Myocyte (in vitro differentiated cells): ENCODE measurements at regions not wholly inside any gene's neighbourhood (a gene's known extent, or its start where the extent isn't known, plus 50 kb on each side); places are given as distances from the start of the nearest gene placed in this dataset.
A peak's percentile ranks its signal among the peaks of the same experiment; 100 is the strongest.
"Not testable (repeated sequence)": the region's sequence is repeated elsewhere in the genome, so short reads cannot be mapped to it uniquely, and the experiment has no call there.

ENCODE experiments used
- DNase-seq: peaks from one replicate; pipeline ENCODE4 v3.0.0-alpha.2; 2012; ENCODE audit warnings: low read depth

DNA sequence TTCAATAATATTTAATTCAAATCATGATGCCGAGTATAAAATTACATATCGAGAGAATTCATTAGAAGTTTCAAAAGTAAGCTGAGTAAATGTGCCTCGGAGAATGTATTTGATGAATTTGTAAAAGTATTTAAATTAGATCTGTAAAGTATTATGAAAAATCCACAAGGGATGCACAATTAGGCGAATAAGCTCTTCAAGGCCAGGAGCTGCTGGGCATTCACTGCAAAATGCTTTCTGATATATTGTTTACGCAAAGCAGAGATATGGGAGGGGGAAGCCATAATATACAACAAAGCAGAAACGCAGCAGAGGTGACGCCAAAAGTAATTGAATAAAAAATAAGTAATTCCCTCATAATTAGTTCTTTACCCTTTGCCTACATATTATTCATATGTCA is 1121.5 kb upstream of the TENM3 start:
- DNase-seq = no peak

DNA sequence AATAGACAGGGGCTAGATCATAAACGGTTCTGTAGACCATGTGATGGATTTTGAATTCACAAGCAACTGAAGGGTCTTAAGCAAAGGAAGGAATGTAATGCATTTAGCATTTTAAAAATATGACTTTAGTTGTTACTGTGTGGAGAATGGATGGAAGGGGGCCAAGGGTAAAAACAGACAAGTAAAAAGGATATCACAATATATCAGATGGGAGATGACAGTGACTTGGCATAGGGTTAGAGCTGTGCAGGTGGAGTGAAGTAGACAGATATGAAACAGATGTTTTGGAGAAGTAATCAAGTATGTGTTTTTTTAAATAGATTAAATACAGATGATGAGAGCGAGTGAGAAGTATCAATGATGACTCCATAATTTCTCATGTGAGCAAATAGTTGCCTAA is 1116.0 kb upstream of the TENM3 start:
- no peak for DNase-seq

DNA sequence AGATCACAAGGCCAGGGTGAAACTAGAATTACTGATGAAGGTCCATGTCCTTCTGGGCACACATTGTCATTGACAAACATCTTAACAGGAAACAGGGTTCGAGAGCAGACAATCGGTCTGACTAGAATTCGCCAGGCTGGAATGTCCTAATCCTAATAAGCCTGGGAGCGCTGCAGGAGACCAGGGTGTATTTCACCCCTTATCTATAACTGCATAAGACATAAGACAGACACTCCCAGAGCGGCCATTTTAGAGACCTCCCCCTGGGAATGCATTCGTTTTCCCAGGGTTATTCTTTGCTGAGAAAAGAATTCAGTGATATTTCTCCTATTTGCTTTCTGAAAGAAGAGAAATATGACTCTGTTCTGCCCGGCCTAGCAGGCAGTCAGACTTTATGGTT is 1112.9 kb upstream of the TENM3 start:
- DNase-seq = not testable (repeated sequence)

DNA sequence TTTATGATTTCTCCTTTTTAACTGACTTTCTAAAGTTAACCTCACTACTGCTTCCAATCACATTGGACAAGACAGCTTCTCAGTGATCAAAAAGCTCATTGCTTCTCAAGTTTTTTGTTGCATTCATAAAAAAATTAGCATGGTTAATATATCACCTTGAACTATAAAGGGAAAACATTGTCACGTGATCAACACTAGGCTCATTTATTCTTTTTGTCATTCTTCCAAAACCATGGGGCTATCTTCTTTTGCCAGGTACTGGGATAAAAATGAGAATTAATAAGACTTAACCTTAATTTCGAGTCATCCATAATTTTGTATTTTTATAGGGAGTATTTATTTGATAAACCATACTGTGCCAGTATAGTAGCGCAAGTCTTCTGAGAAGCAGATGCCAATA is 1105.9 kb upstream of the TENM3 start:
- DNase-seq = no peak

DNA sequence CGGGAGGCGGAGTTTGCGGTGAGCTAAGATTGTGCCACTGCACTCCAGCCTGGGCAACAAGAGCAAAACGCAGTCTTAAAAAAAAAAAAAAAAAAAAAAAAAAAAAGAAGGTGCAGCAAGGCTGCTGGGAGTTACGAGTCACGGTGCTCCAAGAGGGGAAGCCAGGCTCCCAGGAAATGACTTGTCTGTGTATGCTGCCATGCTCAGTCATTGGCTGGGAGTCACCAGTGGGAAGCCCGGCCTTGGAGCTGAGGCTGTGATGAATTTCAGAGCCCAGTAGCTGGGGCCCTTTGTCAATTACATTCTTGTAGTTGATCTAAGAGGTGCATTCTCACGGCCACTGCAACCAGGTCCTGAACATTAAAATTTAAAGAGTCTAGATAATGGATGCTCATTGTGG is 1105.1 kb upstream of the TENM3 start:
- DNase-seq = no peak

DNA sequence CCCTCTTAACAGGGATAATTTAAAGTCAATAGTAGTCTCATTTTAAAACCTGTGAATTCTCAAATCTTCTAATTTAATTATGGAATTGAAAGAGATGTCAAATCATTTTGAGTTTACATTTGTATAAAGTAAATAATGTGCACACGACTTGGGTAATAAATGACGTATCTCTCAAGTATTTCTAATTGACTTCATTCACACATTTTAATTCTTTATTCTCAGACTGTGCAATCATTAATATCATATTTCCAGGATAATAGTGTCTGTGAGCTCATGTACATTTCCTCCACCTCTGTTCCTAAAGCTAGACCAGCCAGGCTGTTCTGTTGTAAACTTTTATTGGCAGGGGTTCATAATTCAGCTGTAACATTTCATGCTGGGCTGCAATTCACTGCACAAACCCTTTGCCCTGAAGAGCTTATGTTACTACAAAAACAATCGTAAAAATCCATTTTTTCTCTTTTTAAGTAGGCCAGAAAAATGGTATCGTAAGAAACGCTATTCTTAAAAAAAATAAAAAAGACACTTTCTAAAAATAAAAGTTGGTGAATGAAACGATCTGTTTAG is 1103.1 kb upstream of the TENM3 start:
- no peak for DNase-seq

DNA sequence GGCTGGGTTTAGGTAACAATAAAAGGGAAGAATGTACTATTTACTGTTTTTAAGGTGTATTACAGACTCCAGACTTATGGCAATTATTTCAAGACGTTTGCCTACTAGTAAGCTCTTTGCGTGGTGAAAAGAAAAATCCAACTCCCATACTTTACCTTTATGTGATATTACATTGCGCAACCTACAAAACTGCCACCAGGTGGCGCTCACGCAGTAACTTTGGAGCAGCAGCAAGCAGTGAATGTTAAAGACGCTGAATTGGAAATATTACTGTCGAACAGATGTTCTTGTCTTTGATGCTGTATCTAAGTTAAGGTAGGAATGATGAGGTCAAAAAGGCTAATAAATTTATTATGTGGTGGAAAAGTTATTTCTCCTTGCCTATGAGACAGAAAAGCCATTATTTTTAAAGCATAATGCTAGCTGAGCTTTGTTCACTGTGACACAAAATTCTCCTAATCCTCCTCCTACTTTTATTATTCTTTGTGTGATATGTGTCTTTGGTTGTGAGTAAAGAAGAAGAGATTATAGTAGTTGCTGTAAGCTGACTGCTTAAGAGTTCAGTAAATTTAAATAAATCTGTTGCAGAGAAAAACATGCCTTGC is 1099.8 kb upstream of the TENM3 start:
- peak; percentile 78 for DNase-seq

DNA sequence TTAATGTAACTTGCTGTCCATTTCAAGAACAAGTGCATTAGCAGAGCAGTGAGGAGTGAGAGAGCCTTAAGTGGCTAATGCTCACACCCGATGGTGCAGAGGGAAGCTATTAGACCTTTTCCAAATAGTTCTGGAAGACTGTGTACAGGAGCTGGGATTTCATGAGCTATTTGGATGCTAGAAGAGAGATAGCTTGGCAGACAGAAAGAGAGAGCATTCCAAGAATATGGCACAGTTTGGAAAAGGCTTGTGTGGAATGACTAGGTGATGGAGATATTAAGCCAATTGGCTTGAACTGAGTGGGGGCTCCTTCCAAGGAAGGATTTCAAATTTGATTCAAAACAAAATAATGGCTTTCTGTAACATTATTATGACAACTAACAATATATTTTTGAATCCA is 1097.2 kb upstream of the TENM3 start:
- no peak for DNase-seq

DNA sequence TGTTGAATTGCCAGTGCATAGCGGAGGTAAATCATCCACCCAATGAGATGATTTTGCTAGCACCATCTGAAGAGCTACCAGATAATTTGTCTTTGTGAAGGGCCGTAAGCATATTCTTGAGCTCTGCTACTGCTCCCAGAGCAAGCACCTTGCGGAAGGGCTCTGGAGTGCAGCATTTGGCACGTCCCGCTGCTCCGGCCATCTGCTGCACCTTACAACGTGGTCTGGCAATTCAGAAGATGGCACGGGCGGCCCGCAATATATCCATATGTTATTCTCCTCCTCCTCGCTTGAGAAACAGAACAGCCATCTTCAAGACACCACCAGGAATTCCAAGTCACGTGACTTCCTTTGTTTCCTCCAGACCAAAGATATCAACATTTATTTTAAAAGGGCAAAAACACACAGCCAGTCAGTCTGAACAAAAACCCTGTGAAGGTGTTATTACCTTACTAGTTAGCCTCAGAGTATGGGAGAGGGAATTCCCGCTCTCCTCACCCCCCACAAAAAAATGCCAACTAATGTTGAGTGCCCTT is 1095.7 kb upstream of the TENM3 start:
- no peak for DNase-seq

DNA sequence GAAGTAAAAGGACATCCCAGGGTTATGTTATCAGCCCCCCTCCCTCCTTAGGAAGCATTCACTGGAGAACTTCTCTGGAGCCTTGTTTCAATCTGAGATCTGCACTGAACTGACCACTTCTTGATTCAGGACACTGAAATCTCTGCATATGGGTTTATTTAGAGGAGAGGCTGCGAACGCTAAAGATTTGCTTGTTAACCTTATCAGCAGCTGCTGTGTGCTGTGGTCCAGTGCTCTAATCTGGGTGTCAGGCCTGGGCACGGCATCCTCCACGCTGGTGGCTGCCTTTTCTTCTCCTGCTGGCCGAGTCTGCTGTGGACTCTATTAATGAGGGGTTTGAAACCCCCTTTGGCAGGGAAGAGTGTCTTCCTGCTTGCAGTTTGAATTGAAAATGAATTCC is 1094.7 kb upstream of the TENM3 start:
- DNase-seq = peak; percentile 2

DNA sequence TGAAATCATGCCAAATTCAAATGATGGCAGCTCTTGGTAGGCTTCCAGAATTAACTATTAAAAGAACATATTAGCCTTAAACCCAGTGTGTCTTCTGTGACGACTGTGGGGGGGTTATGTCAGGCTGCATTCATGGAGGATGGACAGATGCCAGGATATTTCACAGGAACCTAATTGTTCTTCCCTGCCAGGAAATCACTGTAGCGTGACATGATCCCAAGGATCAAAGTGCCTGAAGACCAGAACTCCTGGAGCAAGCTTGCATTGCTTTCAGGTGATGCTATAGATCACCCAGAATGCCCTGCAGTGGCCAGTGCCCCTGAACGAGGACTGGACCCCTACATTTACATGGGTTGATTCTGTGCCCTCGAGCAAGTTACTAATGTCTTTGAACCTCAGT is 1093.0 kb upstream of the TENM3 start:
- DNase-seq = no peak

DNA sequence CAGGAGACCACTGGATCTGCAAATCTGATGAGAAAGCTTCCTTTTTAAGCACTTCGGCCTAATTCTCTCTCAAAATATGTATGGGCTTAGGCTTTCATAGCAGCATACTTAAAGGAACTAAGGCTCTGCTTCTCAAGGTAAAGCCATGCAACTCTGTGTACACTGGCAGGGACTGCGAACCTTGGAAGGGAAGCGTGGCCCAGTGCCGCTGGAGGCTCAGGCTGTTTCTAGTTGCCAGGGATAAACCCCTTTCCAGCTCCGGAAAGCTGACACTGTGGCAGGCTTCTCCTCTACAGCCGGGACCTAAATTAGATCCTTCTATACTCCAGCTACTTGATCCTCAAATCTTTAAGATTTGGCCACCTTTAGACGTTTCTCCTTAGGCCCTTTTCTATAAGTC is 1091.3 kb upstream of the TENM3 start:
- no peak for DNase-seq

DNA sequence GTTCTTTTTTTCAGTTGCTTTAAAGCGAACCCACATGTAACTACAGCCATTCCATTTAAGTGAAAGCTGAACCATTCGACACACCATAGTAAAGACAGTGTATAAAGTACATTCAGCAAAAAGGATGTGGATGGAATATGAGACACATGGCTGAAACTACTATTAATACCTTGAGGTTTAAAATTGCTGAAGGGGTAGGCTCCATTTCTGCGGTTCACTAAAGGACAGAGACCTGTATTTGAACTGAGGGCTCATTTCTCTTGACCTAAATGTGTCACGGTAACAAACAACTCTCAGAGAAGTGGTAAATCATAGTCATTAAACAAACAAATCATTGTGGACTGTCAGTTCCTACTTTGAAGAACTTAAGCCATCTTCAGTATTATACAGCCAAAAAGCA is 1085.6 kb upstream of the TENM3 start:
- no peak for DNase-seq

DNA sequence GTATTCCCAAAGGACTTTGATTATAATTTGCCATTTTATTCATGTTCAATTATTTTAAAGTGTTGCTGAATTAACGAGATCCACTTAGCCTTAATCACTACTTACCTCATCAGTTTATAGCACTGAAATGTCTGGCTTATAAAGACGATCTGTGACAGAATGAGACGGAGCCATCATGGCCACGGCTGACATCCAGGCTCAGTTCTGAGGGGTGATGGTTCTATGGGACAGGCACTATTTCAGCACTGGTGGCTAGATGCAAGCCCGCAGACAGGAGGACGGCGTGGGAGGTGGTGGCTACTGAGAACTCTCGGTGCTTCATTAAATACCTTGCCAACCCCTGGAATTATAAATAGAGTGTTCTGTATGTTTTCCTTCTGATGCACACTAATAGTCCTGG is 1084.2 kb upstream of the TENM3 start:
- no peak for DNase-seq

DNA sequence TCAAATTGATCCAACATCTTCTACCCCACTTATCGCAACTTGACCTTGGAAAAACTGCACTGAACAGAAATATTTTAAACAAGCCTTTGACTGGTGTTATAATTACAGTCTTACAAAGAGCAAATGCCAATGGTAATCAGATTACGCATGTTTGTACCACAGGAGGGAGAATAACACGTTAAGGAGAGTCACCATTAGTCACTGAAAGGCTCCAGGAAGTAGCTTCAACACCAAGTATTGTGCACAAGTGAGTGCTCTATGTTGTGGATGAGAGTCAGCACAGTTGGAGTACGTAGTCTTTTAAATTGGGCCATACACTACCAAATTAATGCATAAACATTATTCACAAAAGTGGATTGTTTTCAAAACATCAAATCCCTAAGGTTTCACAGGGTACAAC is 1081.5 kb upstream of the TENM3 start:
- DNase-seq = no peak

DNA sequence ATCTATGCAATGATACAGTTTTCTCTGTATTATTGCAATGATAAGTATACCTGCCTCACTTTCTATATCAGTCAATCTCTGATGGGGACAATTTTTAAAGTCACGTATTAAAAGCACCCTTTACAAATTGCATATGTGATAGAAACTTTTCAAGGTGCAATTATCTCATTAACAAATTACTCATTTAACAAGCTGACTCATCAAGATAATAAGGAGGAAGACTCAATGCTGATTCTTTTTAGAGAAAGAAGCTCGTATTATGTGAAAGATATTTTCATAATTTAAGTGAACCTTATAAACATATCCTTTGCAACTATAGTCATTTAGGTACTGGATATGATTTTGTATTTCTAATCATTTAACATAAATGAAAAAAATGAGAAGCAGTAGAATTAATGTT is 1080.9 kb upstream of the TENM3 start:
- no peak for DNase-seq

DNA sequence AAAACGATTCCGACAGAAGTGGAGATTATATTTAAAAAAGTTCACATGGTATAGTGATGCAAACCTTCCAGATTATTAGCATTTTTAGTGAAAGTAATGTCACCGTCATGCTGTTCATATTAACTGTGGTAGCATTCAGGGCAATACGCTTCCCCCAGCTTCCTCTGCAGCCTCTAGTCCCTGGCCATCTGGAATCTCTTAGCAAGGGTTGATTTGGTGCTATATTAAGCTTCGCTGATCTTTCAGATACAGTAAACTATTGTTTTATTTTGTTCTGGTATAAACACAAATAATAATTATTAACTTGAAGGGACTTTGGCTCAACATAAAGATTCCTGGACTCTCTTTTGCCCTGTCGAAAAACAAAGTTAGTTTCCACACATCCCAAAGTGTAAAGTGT is 1080.5 kb upstream of the TENM3 start:
- DNase-seq = no peak

DNA sequence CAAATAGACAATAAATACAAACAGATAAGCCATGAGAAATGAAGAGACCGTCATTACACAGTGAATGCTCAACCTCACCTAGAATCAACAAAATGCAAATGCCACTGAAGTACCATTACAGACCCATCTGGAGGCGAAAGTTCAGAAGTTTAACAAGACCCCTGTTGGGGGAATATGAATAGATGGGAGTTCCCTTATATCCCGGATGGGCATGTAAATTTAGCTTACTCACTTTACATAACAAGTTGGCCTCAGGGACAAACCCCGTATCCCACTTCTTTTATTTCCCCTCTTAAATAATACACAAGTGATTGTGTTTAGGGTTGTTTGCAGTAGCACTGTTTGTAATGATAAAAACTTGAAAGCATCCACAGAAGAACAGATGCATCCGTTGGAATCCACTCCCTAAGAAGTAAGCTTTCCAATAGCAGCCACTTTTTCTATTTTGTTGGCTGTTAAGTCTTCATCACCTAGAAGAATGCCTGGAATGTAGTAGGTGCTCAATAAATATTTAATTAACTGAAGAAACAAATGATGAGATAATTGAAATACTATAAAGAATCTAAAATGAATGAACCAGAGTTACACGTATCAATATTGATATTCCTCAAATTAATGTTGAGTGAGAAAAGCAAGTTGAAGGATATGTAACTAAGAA is 1076.3 kb upstream of the TENM3 start:
- DNase-seq = no peak

DNA sequence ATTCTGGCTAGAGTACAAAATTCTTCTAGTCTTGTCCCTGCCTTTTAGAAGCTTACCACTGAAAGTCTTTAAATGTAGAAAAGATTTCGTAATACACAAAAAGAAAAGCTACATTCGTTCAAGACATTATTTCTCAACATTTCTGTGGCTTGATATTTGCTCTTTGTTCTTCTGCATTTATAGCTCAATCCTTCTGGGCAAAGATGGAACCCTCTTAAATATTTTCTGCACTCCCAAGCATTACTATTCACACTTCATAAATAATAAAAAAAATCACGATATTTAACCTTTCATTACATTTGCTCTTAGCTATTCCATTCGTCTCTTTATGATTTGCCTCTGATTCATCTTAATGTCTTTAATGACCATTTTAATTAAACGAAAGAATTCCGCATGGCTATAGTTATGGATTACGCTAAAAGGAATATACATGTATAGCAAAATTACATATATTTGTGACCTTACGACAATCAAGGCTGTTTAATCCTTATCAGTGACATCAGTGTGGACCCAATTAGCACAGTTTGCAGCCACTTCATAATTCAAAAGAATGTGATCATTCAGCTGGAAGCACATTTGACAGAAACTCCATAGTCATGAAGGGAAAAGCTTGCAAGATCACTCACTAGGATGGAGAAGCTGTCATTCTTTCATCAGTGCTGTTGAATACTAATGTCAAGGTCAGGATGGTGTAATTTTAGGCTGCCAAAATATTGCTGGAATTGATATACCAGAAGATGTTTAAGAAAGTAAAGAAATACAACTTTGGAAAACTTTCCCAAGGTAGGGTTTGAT is 1075.0 kb upstream of the TENM3 start:
- no peak for DNase-seq

DNA sequence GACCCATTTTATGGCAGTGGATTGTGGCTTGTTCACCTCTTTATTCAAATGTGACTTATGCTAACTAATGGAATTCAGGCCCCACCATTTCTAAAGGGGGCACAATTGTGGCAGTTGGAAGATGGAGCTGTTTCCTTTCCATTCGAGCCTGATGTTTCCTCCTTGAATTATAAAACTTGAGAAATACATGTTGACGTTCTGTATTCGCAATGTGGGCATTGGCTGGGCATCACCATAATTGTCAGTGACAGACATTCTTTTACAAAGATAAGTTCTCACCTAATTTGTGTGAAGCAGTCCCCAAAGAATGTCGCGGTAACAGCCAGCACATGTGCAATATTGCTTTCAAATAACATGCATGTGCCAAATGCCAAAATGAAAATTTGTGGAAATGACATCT is 1070.2 kb upstream of the TENM3 start:
- no peak for DNase-seq

DNA sequence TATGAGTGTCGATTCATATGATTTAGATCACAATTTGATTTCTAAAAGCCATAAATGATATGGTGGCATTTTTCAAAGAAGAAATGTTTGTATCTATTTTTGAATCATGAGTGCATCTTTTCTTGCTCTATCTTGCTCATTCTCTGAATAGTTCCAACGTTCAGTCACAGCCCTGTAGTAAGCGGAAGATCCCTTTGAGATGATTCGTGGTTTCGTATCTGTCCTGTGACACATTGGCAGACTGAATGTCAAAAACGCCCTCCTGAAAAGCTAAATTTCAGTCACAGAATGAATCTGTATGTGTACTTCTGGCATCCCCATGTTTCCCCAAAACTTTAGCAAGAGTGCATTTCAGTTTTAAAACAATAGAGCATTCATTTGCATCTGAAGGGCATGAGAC is 1066.9 kb upstream of the TENM3 start:
- DNase-seq = no peak

DNA sequence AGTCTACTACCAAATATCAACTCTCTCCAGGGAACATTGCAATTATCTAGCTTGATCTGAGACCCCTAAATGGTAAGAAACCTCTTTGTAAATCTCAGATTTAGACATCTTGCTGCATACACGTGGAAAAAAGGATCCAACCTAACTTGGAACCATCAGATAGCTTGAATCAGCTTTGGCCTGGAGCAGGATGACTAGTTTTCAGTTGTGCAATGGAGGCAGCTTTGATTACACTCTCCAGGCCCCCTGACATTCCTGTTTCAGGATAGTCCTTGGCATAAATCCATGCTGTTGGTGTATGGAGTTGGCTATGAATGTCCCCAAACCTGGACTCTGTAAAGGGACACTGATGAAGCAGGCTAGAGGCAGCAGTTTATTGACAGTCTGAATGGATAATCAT is 1061.9 kb upstream of the TENM3 start:
- DNase-seq = no peak
